ENCODE measurements at regions not wholly inside any gene's neighbourhood (a gene's known extent, or its start where the extent isn't known, plus 50 kb on each side); places are given as distances from the start of the nearest gene placed in this dataset.
A peak's percentile ranks its signal among the peaks of the same experiment; 100 is the strongest.
"Not testable (repeated sequence)": the region's sequence is repeated elsewhere in the genome, so short reads cannot be mapped to it uniquely, and the experiment has no call there.

- no peak overlapping the region for H3K4me3 ChIP-seq (ENCODE audit: low read depth, low read length)
Observed at GRCh38 chr10:3954615-3955014, 169.6 kb upstream of the KLF6 start.

GRCh38 chr10:3954007-3954406, 169.0 kb upstream of the KLF6 start:
- H3K4me3 ChIP-seq (ENCODE audit: low read depth, low read length); DNase-seq (ENCODE audit: low read depth): not testable (repeated sequence)

More at GRCh38 chr10:3954615-3955014, 169.6 kb upstream of the KLF6 start:
- TF ChIP-seq CTCF (IDR thresholded peaks at IDR 0.05; ENCODE audit: low read depth, low read length) (no peak), MYC (IDR thresholded peaks at IDR 0.05; ENCODE audit: low read depth, low read length) (no peak), POLR2A (IDR thresholded peaks at IDR 0.05; ENCODE audit: extremely low read depth, insufficient read length) (no peak), MAX (IDR thresholded peaks at IDR 0.05; ENCODE audit: low read depth, low read length) (no peak)
- no peak for DNase-seq (ENCODE audit: low read depth)

GRCh38 chr10:3951993-3952392, 167.0 kb upstream of the KLF6 start:
- no peak for DNase-seq (ENCODE audit: low read depth)

GRCh38 chr10:3950676-3951275, 165.8 kb upstream of the KLF6 start:
- TF ChIP-seq CTCF (IDR thresholded peaks at IDR 0.05; ENCODE audit: low read depth, low read length), result no peak
- TF ChIP-seq POLR2A (IDR thresholded peaks at IDR 0.05; ENCODE audit: extremely low read depth, insufficient read length), result no peak
- TF ChIP-seq MAX (IDR thresholded peaks at IDR 0.05; ENCODE audit: low read depth, low read length), result no peak
- no peak for TF ChIP-seq MYC (IDR thresholded peaks at IDR 0.05; ENCODE audit: low read depth, low read length)
- DNase-seq (ENCODE audit: low read depth), result no peak
- no peak overlapping the region for H3K4me3 ChIP-seq (ENCODE audit: low read depth, low read length)

More at GRCh38 chr10:3951993-3952392, 167.0 kb upstream of the KLF6 start:
- no peak overlapping the region for H3K4me3 ChIP-seq (ENCODE audit: low read depth, low read length)
- TF ChIP-seq CTCF (IDR thresholded peaks at IDR 0.05; ENCODE audit: low read depth, low read length) (no peak), MAX (IDR thresholded peaks at IDR 0.05; ENCODE audit: low read depth, low read length) (no peak), MYC (IDR thresholded peaks at IDR 0.05; ENCODE audit: low read depth, low read length) (no peak), POLR2A (IDR thresholded peaks at IDR 0.05; ENCODE audit: extremely low read depth, insufficient read length) (no peak)

- TF ChIP-seq MAX (IDR thresholded peaks at IDR 0.05; ENCODE audit: low read depth, low read length) (no peak), MYC (IDR thresholded peaks at IDR 0.05; ENCODE audit: low read depth, low read length) (no peak), CTCF (IDR thresholded peaks at IDR 0.05; ENCODE audit: low read depth, low read length) (no peak), POLR2A (IDR thresholded peaks at IDR 0.05; ENCODE audit: extremely low read depth, insufficient read length) (no peak)
- H3K4me3 ChIP-seq (ENCODE audit: low read depth, low read length), result no peak overlapping the region
- DNase-seq (ENCODE audit: low read depth), result no peak
Observed at GRCh38 chr10:3949711-3950110, 164.7 kb upstream of the KLF6 start.

GRCh38 chr10:3948843-3949242, 163.8 kb upstream of the KLF6 start:
- peak; percentile 12 for DNase-seq (ENCODE audit: low read depth)
- TF ChIP-seq MAX (IDR thresholded peaks at IDR 0.05; ENCODE audit: low read depth, low read length) (no peak), MYC (IDR thresholded peaks at IDR 0.05; ENCODE audit: low read depth, low read length) (no peak), CTCF (IDR thresholded peaks at IDR 0.05; ENCODE audit: low read depth, low read length) (no peak), POLR2A (IDR thresholded peaks at IDR 0.05; ENCODE audit: extremely low read depth, insufficient read length) (no peak)
- H3K4me3 ChIP-seq (ENCODE audit: low read depth, low read length), result no peak overlapping the region

All from NB4 (cell line).